Activated naive CD4-positive, alpha-beta T cell treated with anti-CD3 and anti-CD28 coated beads for 36 hours (primary cell): ENCODE measurements at regions not wholly inside any gene's neighbourhood (a gene's known extent, or its start where the extent isn't known, plus 50 kb on each side); places are given as distances from the start of the nearest gene placed in this dataset.
"Not testable (repeated sequence)": the region's sequence is repeated elsewhere in the genome, so short reads cannot be mapped to it uniquely, and the experiment has no call there.

Experiments
- CTCF ChIA-PET: fragments of 350-600 bp; sonication (Branson Sonifier 250); formaldehyde crosslinking; loops from one replicate; lab custom pipeline; 2021; ENCODE audit warnings: antibody characterized with exemption; lab: Charles Lee
- DNase-seq: peaks from one replicate; pipeline ENCODE4 v3.0.0-alpha.2; 2020
- H3K27ac Mint-ChIP-seq: one replicate; pipeline ENCODE4 v1.8.0; 2021; ENCODE audit warnings: mild to moderate bottlenecking, mixed read lengths
- H3K27me3 Mint-ChIP-seq: one replicate; pipeline ENCODE4 v1.8.0; 2021; ENCODE audit warnings: low read depth, mixed read lengths
- H3K36me3 Mint-ChIP-seq: one replicate; pipeline ENCODE4 v1.8.0; 2021; ENCODE audit warnings: low read depth, mixed read lengths
- H3K4me1 Mint-ChIP-seq: one replicate; pipeline ENCODE4 v1.8.0; 2021; ENCODE audit warnings: low read depth, mixed read lengths
- H3K4me3 Mint-ChIP-seq: one replicate; pipeline ENCODE4 v1.8.0; 2021; ENCODE audit warnings: mild to moderate bottlenecking, moderate library complexity, mixed read lengths
- H3K9me3 Mint-ChIP-seq: one replicate; pipeline ENCODE4 v1.8.0; 2021; ENCODE audit warnings: mixed read lengths
- intact Hi-C: fragments of 100-400 bp; cut with micrococcal nuclease; formaldehyde crosslinking; loops from one replicate; pipeline ENCODE4 v1.15.1; 2023

GRCh38 chr20:40952136-40952535 is 76.5 kb upstream of the TOP1 start:
- no peaks in the 10 kb centered on the region for H3K4me1 Mint-ChIP-seq
- intact Hi-C loops: no loop called here
- DNase-seq: no peak
- H3K27me3 Mint-ChIP-seq: peaks cover 5% of the 10 kb centered on the region
- CTCF ChIA-PET: interaction anchor here (0.9 to 1.1 kb wide), 3 partner anchors 9 to 16 kb away, joined by 3 to 5 read pairs (median 4); no protein-coding TSS in a partner anchor
- no peak overlapping the region for H3K4me3 Mint-ChIP-seq
- peaks cover 4% of the 10 kb centered on the region for H3K9me3 Mint-ChIP-seq
- no peaks in the 10 kb centered on the region for H3K36me3 Mint-ChIP-seq
- no peak overlapping the region for H3K27ac Mint-ChIP-seq

DNA sequence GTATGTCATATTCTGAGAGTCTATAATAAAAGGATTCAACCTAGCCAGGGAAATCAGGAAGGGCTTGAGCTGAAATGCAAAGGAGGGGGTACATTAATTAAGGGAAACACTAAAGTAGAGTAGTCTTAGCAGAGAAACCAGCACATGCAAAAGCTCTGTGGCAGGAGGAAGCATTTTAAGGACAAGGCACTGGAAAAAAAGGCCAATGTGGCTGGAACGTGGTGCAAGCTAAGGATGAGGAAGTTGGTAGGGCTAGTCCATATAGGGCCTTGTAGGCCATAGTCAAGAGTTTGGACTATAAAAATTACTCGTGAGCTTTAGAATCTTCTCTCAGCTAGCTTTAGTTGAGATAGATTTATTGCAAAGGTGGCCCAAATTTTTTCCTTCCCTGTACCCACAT is 75.2 kb upstream of the TOP1 start:
- no peak overlapping the region for H3K4me3 Mint-ChIP-seq
- H3K9me3 Mint-ChIP-seq: peaks cover 4% of the 10 kb centered on the region
- DNase-seq: no peak
- no peaks in the 10 kb centered on the region for H3K36me3 Mint-ChIP-seq
- intact Hi-C loops: no loop called here
- CTCF ChIA-PET: interaction anchor here (0.9 to 2.0 kb wide), 2 partner anchors 10 to 15 kb away, joined by 4 to 5 read pairs; no protein-coding TSS in a partner anchor
- peaks cover 5% of the 10 kb centered on the region for H3K27me3 Mint-ChIP-seq
- H3K4me1 Mint-ChIP-seq: no peaks in the 10 kb centered on the region
- H3K27ac Mint-ChIP-seq: no peak overlapping the region

GRCh38 chr20:40953856-40954255 is 74.8 kb upstream of the TOP1 start:
- no peak for DNase-seq
- intact Hi-C loops: no loop called here
- H3K4me1 Mint-ChIP-seq: no peaks in the 10 kb centered on the region
- CTCF ChIA-PET: interaction anchor here (0.9 to 2.0 kb wide), 2 partner anchors 9 to 14 kb away, joined by 4 to 5 read pairs; no protein-coding TSS in a partner anchor
- no peak overlapping the region for H3K27ac Mint-ChIP-seq
- no peak overlapping the region for H3K4me3 Mint-ChIP-seq
- H3K27me3 Mint-ChIP-seq: peaks cover 5% of the 10 kb centered on the region
- H3K9me3 Mint-ChIP-seq: peaks cover 4% of the 10 kb centered on the region
- H3K36me3 Mint-ChIP-seq: no peaks in the 10 kb centered on the region

- H3K27me3 Mint-ChIP-seq: peaks cover 5% of the 10 kb centered on the region
- CTCF ChIA-PET: interaction anchor here (2.0 kb wide), 1 partner anchor 14 kb away, joined by 4 read pairs; no protein-coding TSS in a partner anchor
- no peak overlapping the region for H3K4me3 Mint-ChIP-seq
- H3K9me3 Mint-ChIP-seq: peaks cover 4% of the 10 kb centered on the region
- intact Hi-C loops: no loop called here
- no peaks in the 10 kb centered on the region for H3K4me1 Mint-ChIP-seq
- no peak overlapping the region for H3K27ac Mint-ChIP-seq
- DNase-seq: no peak
- H3K36me3 Mint-ChIP-seq: no peaks in the 10 kb centered on the region
Observed at GRCh38 chr20:40954521-40955165, 74.0 kb upstream of the TOP1 start.

- no peaks in the 10 kb centered on the region for H3K4me1 Mint-ChIP-seq
- H3K27ac Mint-ChIP-seq: no peak overlapping the region
- H3K27me3 Mint-ChIP-seq: peaks cover 5% of the 10 kb centered on the region
- H3K9me3 Mint-ChIP-seq: peaks cover 4% of the 10 kb centered on the region
- H3K36me3 Mint-ChIP-seq: no peaks in the 10 kb centered on the region
- intact Hi-C loops: no loop called here
- DNase-seq: no peak
- CTCF ChIA-PET: no interaction called here
- H3K4me3 Mint-ChIP-seq: no peak overlapping the region
Observed at GRCh38 chr20:40955326-40955725, 73.3 kb upstream of the TOP1 start.

- H3K27me3 Mint-ChIP-seq, DNase-seq, H3K9me3 Mint-ChIP-seq, H3K36me3 Mint-ChIP-seq, H3K4me3 Mint-ChIP-seq, H3K27ac Mint-ChIP-seq, intact Hi-C loops, H3K4me1 Mint-ChIP-seq: not testable (repeated sequence)
- CTCF ChIA-PET: interaction anchor here (0.9 kb wide), 1 partner anchor 35 kb away, joined by 4 read pairs; no protein-coding TSS in a partner anchor
Observed at GRCh38 chr20:40955826-40956225, 72.8 kb upstream of the TOP1 start.

DNA sequence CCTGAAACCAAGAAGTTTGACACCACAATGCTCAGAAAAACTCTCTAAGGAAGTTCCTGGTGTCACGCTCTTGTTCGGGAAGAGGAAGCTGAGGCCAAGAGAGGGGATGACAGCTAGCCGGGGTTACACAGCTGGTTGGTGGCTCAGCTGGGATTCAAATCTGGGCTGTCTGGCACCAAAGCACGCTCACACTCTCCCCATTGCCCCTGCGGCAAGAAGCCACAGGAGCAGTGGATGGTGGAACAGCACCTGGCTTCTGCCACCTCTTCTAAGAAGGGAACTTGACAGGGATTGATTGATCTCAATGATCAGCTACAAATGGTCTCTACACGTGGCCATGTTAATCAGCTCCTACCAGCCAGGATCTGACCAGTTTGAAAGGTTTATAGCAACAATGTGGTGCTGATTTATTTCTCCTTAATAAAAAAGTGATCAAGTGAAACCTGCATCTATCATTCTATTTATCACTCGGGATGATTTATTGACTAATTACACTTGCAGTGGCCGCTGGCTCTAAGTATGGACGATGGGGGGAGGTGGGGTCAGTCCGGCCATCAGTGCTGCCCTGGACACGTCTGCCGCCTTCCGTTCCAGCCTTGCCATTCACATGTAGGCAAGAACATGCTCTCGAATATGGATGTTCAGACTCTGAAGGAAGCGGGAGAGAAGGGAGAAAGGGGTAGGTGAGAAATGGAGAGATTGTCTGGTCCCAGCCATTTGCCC is 71.9 kb upstream of the TOP1 start:
- intact Hi-C loops: no loop called here
- Mint-ChIP-seq H3K4me3 (no peak overlapping the region), H3K4me1 (peaks cover 4% of the 10 kb centered on the region), H3K36me3 (no peaks in the 10 kb centered on the region), H3K27ac (no peak overlapping the region), H3K9me3 (peaks cover 4% of the 10 kb centered on the region), H3K27me3 (peaks cover 2% of the 10 kb centered on the region)
- CTCF ChIA-PET: interaction anchor here (0.7 to 0.9 kb wide), 2 partner anchors 34 to 990 kb away, joined by 3 to 4 read pairs; no protein-coding TSS in a partner anchor
- no peak for DNase-seq

DNA sequence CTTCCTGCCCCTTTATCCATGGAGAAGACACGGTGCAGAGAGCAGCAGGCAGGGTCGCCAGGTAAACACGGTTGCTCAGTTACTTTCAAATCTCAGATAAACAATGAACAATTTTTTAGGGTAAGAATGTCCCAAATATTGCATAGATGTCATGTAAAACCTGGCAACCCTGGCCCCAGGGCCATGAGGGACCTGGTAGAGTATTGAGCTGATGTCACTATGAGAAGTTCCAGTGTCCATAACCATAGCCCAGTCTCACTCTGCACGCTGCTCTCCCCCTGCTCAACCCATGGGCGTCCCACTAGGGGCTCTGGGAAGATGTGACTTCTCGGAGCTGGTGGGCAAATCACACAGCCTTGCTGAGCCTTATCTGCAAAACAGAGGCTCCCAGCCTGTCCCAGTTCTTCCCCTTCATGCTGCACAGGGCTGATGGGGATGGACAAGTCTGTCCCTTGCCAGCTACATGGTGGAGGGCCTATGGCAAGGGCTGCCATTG is 71.3 kb upstream of the TOP1 start:
- Mint-ChIP-seq H3K4me3 (no peak overlapping the region), H3K4me1 (peaks cover 5% of the 10 kb centered on the region), H3K9me3 (peaks cover 4% of the 10 kb centered on the region), H3K36me3 (no peaks in the 10 kb centered on the region), H3K27ac (no peak overlapping the region), H3K27me3 (peaks cover 2% of the 10 kb centered on the region)
- intact Hi-C loops: no loop called here
- DNase-seq: no peak
- CTCF ChIA-PET: no interaction called here

- Mint-ChIP-seq H3K9me3 (peaks cover 4% of the 10 kb centered on the region), H3K27ac (no peak overlapping the region), H3K4me1 (peaks cover 5% of the 10 kb centered on the region), H3K27me3 (peaks cover 2% of the 10 kb centered on the region), H3K4me3 (no peak overlapping the region), H3K36me3 (no peaks in the 10 kb centered on the region)
- intact Hi-C loops: no loop called here
- no peak for DNase-seq
- CTCF ChIA-PET: interaction anchor here (0.6 kb wide), 1 partner anchor 39 kb away, joined by 4 read pairs; no protein-coding TSS in a partner anchor
Observed at GRCh38 chr20:40958598-40958997, 70.0 kb upstream of the TOP1 start.

DNA sequence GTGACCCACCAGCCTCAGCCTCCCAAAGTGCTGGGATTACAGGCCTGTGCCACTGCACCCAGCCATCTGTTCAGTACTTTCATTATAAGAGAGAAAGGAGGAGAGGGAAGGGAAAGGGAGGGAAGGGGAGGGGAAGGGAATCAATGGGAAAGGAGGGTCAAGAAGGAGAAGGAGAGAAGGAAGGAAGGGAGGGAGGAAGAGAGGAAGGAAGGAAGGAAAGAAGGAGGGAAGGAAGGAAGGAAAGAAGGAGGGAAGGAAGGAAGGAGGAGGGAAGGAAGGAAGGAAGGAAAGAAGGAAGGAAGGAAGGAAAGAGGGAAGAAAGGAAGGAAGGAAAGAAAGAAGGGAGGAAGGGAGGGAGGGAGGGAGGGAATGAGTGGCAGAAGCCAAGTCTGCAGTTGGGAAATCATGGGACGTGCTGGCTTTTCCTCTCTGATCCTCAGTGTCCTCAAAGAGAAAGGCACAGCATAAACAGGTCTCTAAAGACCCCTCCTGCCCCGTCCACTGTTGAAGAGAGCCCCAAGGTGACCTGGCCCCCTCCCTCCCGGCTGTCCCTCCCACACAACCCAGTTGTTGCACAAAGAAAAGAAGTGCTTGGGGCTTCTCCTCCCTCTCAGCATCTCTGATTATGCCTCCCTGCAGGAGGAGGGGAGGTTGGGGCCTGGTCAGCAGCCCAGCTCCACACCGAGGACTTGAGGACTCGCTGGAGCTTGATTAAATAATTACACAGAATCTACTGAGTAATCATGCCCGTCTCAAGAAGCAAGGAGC is 69.1 kb upstream of the TOP1 start:
- peaks cover 5% of the 10 kb centered on the region for H3K4me1 Mint-ChIP-seq
- CTCF ChIA-PET: interaction anchor here (0.6 kb wide), 1 partner anchor 38 kb away, joined by 4 read pairs; no protein-coding TSS in a partner anchor
- H3K36me3 Mint-ChIP-seq: no peaks in the 10 kb centered on the region
- peaks cover 2% of the 10 kb centered on the region for H3K27me3 Mint-ChIP-seq
- no peak overlapping the region for H3K4me3 Mint-ChIP-seq
- intact Hi-C loops: loop anchor here (5.0 to 10.0 kb wide), 3 partner anchors 272 to 1695 kb away; partner anchors contain the start of gene MAFB
- H3K9me3 Mint-ChIP-seq: no peaks in the 10 kb centered on the region
- H3K27ac Mint-ChIP-seq: no peak overlapping the region
- DNase-seq: no peak

- no peak for DNase-seq
- CTCF ChIA-PET: no interaction called here
- no peak overlapping the region for H3K27ac Mint-ChIP-seq
- no peak overlapping the region for H3K4me3 Mint-ChIP-seq
- H3K36me3 Mint-ChIP-seq: no peaks in the 10 kb centered on the region
- H3K4me1 Mint-ChIP-seq: peaks cover 5% of the 10 kb centered on the region
- H3K27me3 Mint-ChIP-seq: peaks cover 2% of the 10 kb centered on the region
- intact Hi-C loops: loop anchor here (5.0 to 10.0 kb wide), 3 partner anchors 273 to 1695 kb away; partner anchors contain the start of gene MAFB
- H3K9me3 Mint-ChIP-seq: no peaks in the 10 kb centered on the region
Observed at GRCh38 chr20:40960101-40960500, 68.5 kb upstream of the TOP1 start.
